HepG2 (cell line): ENCODE measurements at regions not wholly inside any gene's neighbourhood (a gene's known extent, or its start where the extent isn't known, plus 50 kb on each side); places are given as distances from the start of the nearest gene placed in this dataset.

Experiments used
- ATAC-seq: fragments of 200-7000 bp; cut with Tn5 transposase; 3 replicates; pipeline ENCODE4 v1.9.1; 2020; ENCODE audit warnings: mild to moderate bottlenecking, moderate library complexity
- BruUV-seq: library from RNA; stranded (reverse); fragments of 400-500 nt; replicated peaks from 2 replicates; lab custom pipeline; 2021; lab: Mats Ljungman, UMichigan
- CTCF ChIA-PET: fragments of 300-600 bp; formaldehyde crosslinking; extraction: SDS; loops from one replicate; lab custom pipeline; 2021; ENCODE audit warnings: low total read pairs, inconsistent platforms, low intra/inter-chr PET ratio; lab: Yijun Ruan, JAX
- POLR2A ChIA-PET: fragments of 350-600 bp; sonication (Branson Sonifier 250); formaldehyde crosslinking; loops from one replicate; lab custom pipeline; 2020; ENCODE audit warnings: antibody characterized with exemption, inconsistent platforms; lab: Yijun Ruan, JAX
- DNase-seq: peaks from one replicate; pipeline ENCODE4 v3.0.0-alpha.2; 2015; ENCODE audit warnings: low spot score
- FAIRE-seq: peaks from 3 replicates; lab custom pipeline; 2011; peaks lifted over from hg19 to GRCh38; lab: Jason Lieb, UNC
- H2AFZ ChIP-seq: one replicate; pipeline ENCODE4 v1.6.1; 2011; ENCODE audit warnings: low read length, inconsistent platforms
- H3K27ac ChIP-seq: fragments of 300-600 bp; 3 replicates; pipeline ENCODE4 v1.8.0; 2011; ENCODE audit warnings: mixed run types, mild to moderate bottlenecking, mixed read lengths, low read length, inconsistent platforms; ENCODE audit not compliant: insufficient read depth; ENCODE audit errors: extremely low read length
- H3K27me3 ChIP-seq, 2 experiments: fragments of 200-600 bp in 1 of 2; 2 replicates in 1 of 2; 3 replicates in 1 of 2; pipeline versions ENCODE4 v1.6.0 to v1.8.0; 2011; ENCODE audit warnings: low read length in 2 of 2, mild to moderate bottlenecking in 2 of 2, moderate library complexity in 2 of 2, inconsistent platforms in 1 of 2; ENCODE audit not compliant: insufficient read depth in 2 of 2, control insufficient read depth in 1 of 2
- H3K36me3 ChIP-seq, 2 experiments: fragments of 200-600 bp in 1 of 2; replicated peaks in 1 of 2; 2 replicates in 1 of 2; 3 replicates in 1 of 2; pipeline versions ENCODE4 v1.5.1 to v1.8.0; 2011; ENCODE audit warnings: low read length in 2 of 2, inconsistent platforms in 1 of 2; ENCODE audit not compliant: insufficient read depth in 2 of 2, control insufficient read depth in 1 of 2
- H3K4me1 ChIP-seq: 2 replicates; pipeline ENCODE4 v1.5.1; 2012; ENCODE audit warnings: low read length, inconsistent platforms; ENCODE audit not compliant: insufficient read depth
- H3K4me2 ChIP-seq: 2 replicates; pipeline ENCODE4 v1.6.0; 2011; ENCODE audit warnings: low read depth, low read length, inconsistent platforms
- H3K4me3 ChIP-seq, 3 experiments: fragments of 200-600 bp in 1 of 3; sonication (generic), shearing (Covaris generic) in 1 of 3; replicated peaks in 1 of 3; 2 replicates each; pipeline ENCODE4 v1.5.1; 2011 to 2016; ENCODE audit warnings: low read length in 3 of 3, inconsistent platforms in 2 of 3, low read depth in 2 of 3, mild to moderate bottlenecking in 2 of 3, control low read depth in 1 of 3, mixed read lengths in 1 of 3; ENCODE audit not compliant: insufficient read depth in 1 of 3
- H3K79me2 ChIP-seq: one replicate; pipeline ENCODE4 v1.6.1; 2011; ENCODE audit warnings: low read length, inconsistent platforms; ENCODE audit not compliant: insufficient read depth
- H3K9ac ChIP-seq: 2 replicates; pipeline ENCODE4 v1.6.0; 2011; ENCODE audit warnings: mild to moderate bottlenecking, low read depth, low read length, inconsistent platforms; ENCODE audit not compliant: insufficient read depth
- H3K9me3 ChIP-seq: 2 replicates; pipeline ENCODE4 v1.5.1; 2012; ENCODE audit warnings: mild to moderate bottlenecking, low read length
- H4K20me1 ChIP-seq: 2 replicates; pipeline ENCODE4 v1.6.0; 2011; ENCODE audit warnings: inconsistent platforms, mild to moderate bottlenecking, low read length, moderate library complexity; ENCODE audit not compliant: insufficient read depth
- GFI1 ChIP-seq: sonication (generic); formaldehyde crosslinking; IDR thresholded peaks from 2 replicates; pipeline ENCODE4 v1.5.0; 2020; ENCODE audit warnings: missing genetic modification reagents, mild to moderate bottlenecking, borderline replicate concordance
- MXI1 ChIP-seq: IDR thresholded peaks from 3 replicates; pipeline ENCODE4 v1.6.1; 2012; ENCODE audit warnings: low read depth, low read length, inconsistent platforms, borderline replicate concordance
- TP53 ChIP-seq: sonication (generic); formaldehyde crosslinking; conservative IDR thresholded peaks from 2 replicates; pipeline ENCODE4 v1.4.0; 2020; ENCODE audit warnings: missing genetic modification reagents
- ZNF652 ChIP-seq: IDR thresholded peaks from 2 replicates; pipeline ENCODE4 v1.6.1; 2016; ENCODE audit warnings: low read depth, borderline replicate concordance
- WGBS: methylation state at CpG from one replicate; pipeline ENCODE4 v1.1.6; 2017; ENCODE audit warnings: low lambda C conversion rate; 5-methylcytosine and 5-hydroxymethylcytosine counted together
- in situ Hi-C: cut with HindIII; loops from 2 replicates; pipeline ENCODE4 v1.10.0; 2017; ENCODE audit warnings: low pct_unique_long_range_greater_than_20kb; ENCODE audit not compliant: extremely low pct_ligation_motif_present
- intact Hi-C: fragments of 100-400 bp; cut with micrococcal nuclease; formaldehyde crosslinking; loops from one replicate; pipeline ENCODE4 v1.10.0; 2022; ENCODE audit not compliant: unreplicated experiment
- TF ChIP-seq, protein P1 (sequence below): sonication (generic); formaldehyde crosslinking; IDR thresholded peaks from 2 replicates; pipeline ENCODE4 v1.8.1; 2022; ENCODE audit warnings: mild to moderate bottlenecking, missing genetic modification reagents
- TF ChIP-seq, protein P2 (sequence below): IDR thresholded peaks from 2 replicates; pipeline ENCODE4 v1.6.1; 2018; ENCODE audit warnings: missing genetic modification reagents, mild to moderate bottlenecking, missing compliant biosample characterization

GRCh38 chr10:33704214-33704830, 369.9 kb upstream of the NRP1 start:
- POLR2A ChIA-PET, result no interaction called here
- H2AFZ ChIP-seq, result peak overlapping the region; percentile 25
- no peak; the same call in 2 of the 3 replicates for ATAC-seq
- H3K27ac ChIP-seq, result no peak overlapping the region
- WGBS, result 27% methylated on average over 4 of the region's 4 CpGs
- no peaks in the 10 kb centered on the region for H3K9me3 ChIP-seq
- BruUV-seq, result no TSS peak
- no peak overlapping the region for H3K4me3 ChIP-seq
- intact Hi-C loops, result no loop called here
- DNase-seq, result no peak
- peaks cover 13% of the 10 kb centered on the region for H3K4me1 ChIP-seq
- H3K79me2 ChIP-seq, result no peaks in the 10 kb centered on the region
- TF ChIP-seq, protein P1, sequence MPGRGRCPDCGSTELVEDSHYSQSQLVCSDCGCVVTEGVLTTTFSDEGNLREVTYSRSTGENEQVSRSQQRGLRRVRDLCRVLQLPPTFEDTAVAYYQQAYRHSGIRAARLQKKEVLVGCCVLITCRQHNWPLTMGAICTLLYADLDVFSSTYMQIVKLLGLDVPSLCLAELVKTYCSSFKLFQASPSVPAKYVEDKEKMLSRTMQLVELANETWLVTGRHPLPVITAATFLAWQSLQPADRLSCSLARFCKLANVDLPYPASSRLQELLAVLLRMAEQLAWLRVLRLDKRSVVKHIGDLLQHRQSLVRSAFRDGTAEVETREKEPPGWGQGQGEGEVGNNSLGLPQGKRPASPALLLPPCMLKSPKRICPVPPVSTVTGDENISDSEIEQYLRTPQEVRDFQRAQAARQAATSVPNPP, result no peak
- TF ChIP-seq GFI1 (CRISPR knock-in tag) (no peak), ZNF652 (CRISPR knock-in tag) (no peak), MXI1 (no peak), TP53 (peak; percentile 95)
- TF ChIP-seq, protein P2, sequence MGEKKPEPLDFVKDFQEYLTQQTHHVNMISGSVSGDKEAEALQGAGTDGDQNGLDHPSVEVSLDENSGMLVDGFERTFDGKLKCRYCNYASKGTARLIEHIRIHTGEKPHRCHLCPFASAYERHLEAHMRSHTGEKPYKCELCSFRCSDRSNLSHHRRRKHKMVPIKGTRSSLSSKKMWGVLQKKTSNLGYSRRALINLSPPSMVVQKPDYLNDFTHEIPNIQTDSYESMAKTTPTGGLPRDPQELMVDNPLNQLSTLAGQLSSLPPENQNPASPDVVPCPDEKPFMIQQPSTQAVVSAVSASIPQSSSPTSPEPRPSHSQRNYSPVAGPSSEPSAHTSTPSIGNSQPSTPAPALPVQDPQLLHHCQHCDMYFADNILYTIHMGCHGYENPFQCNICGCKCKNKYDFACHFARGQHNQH (CRISPR knock-in tag), result no peak
- TF ChIP-seq, all 625 proteins: peak for 1
- no peak for FAIRE-seq
- Histone ChIP-seq H3K4me2 (no peak overlapping the region), H3K27me3 (no peaks in the 10 kb centered on the region; a peak in 1 of 5 replicates), H3K9ac (no peak overlapping the region), H4K20me1 (no peaks in the 10 kb centered on the region), H3K36me3 (no peaks in the 10 kb centered on the region)
- CTCF ChIA-PET, result no interaction called here
- in situ Hi-C loops, result no loop called here
